CD4-positive, alpha-beta T cell treated with Interleukin-15 for 4 hours (primary cell): ENCODE measurements at regions not wholly inside any gene's neighbourhood (a gene's known extent, or its start where the extent isn't known, plus 50 kb on each side); places are given as distances from the start of the nearest gene placed in this dataset.

Experiments
- DNase-seq: peaks from one replicate; pipeline ENCODE4 v3.0.0-alpha.2; 2020; ENCODE audit warnings: low spot score

GRCh38 chr6:14670806-14671205, 553.2 kb downstream of the CD83 start:
- DNase-seq = no peak

GRCh38 chr6:14671261-14671681, 553.7 kb downstream of the CD83 start:
- DNase-seq = no peak

GRCh38 chr6:14671937-14672336, 554.4 kb downstream of the CD83 start:
- DNase-seq = no peak

- DNase-seq = no peak
These were observed 555.6 kb downstream of the CD83 start for GRCh38 chr6:14673201-14673600.

GRCh38 chr6:14674458-14674857, 556.9 kb downstream of the CD83 start:
- no peak for DNase-seq

- DNase-seq = no peak
These were observed 557.5 kb downstream of the CD83 start for GRCh38 chr6:14674867-14675648.

- no peak for DNase-seq
These were observed 558.5 kb downstream of the CD83 start for GRCh38 chr6:14676064-14676463.

GRCh38 chr6:14676977-14677781, 559.6 kb downstream of the CD83 start:
- no peak for DNase-seq

GRCh38 chr6:14681699-14682487, 564.0 kb upstream of the JARID2 start:
- DNase-seq = no peak

- DNase-seq = no peak
These were observed 563.1 kb upstream of the JARID2 start for GRCh38 chr6:14682812-14683211.

GRCh38 chr6:14689639-14690038, 556.2 kb upstream of the JARID2 start:
- DNase-seq = no peak

- no peak for DNase-seq
These were observed 555.5 kb upstream of the JARID2 start for GRCh38 chr6:14690120-14691056.

- no peak for DNase-seq
These were observed 553.7 kb upstream of the JARID2 start for GRCh38 chr6:14692208-14692607.

- no peak for DNase-seq
These were observed 552.3 kb upstream of the JARID2 start for GRCh38 chr6:14693301-14694192.

GRCh38 chr6:14694308-14694707, 551.6 kb upstream of the JARID2 start:
- no peak for DNase-seq

GRCh38 chr6:14695579-14695978, 550.3 kb upstream of the JARID2 start:
- no peak for DNase-seq

- no peak for DNase-seq
These were observed 549.5 kb upstream of the JARID2 start for GRCh38 chr6:14696367-14696766.

- DNase-seq = no peak
These were observed 548.4 kb upstream of the JARID2 start for GRCh38 chr6:14697427-14697826.

- DNase-seq = no peak
These were observed 545.9 kb upstream of the JARID2 start for GRCh38 chr6:14699803-14700601.

GRCh38 chr6:14701946-14702345, 543.9 kb upstream of the JARID2 start:
- no peak for DNase-seq
